Loucy (cell line): ENCODE measurements at regions not wholly inside any gene's neighbourhood (a gene's known extent, or its start where the extent isn't known, plus 50 kb on each side); places are given as distances from the start of the nearest gene placed in this dataset.

Source experiments
- H2AFZ ChIP-seq: fragments of 200-600 bp; sonication (generic); 2 replicates; pipeline ENCODE4 v1.6.0; 2016; ENCODE audit warnings: antibody characterized with exemption, mild to moderate bottlenecking, low read length, moderate library complexity
- H3F3A ChIP-seq: fragments of 200-600 bp; 2 replicates; pipeline ENCODE4 v1.6.0; 2016; ENCODE audit warnings: antibody characterized with exemption, low read depth, mild to moderate bottlenecking
- H3K27me3 ChIP-seq: fragments of 200-600 bp; sonication (generic); 2 replicates; pipeline ENCODE4 v1.6.1; 2014; ENCODE audit warnings: low read length, mild to moderate bottlenecking; ENCODE audit not compliant: insufficient read depth, poor library complexity, severe bottlenecking
- H3K36me3 ChIP-seq: fragments of 200-600 bp; sonication (generic); 2 replicates; pipeline ENCODE4 v1.6.1; 2016; ENCODE audit warnings: low read length; ENCODE audit not compliant: insufficient read depth
- H3K4me1 ChIP-seq: fragments of 200-600 bp; sonication (generic); 2 replicates; pipeline ENCODE4 v1.5.1; 2014; ENCODE audit warnings: low read length, mild to moderate bottlenecking; ENCODE audit not compliant: insufficient read depth, poor library complexity, severe bottlenecking
- H3K4me2 ChIP-seq: fragments of 200-600 bp; sonication (generic); 2 replicates; pipeline ENCODE4 v1.6.0; 2014; ENCODE audit warnings: antibody characterized with exemption, low read length, low read depth, mild to moderate bottlenecking; ENCODE audit not compliant: poor library complexity, severe bottlenecking
- H3K4me3 ChIP-seq: fragments of 200-600 bp; sonication (generic); 2 replicates; pipeline ENCODE4 v1.5.1; 2014; ENCODE audit warnings: low read length, mild to moderate bottlenecking, mixed read lengths; ENCODE audit not compliant: poor library complexity, severe bottlenecking
- H3K79me2 ChIP-seq: fragments of 200-600 bp; sonication (generic); 2 replicates; pipeline ENCODE4 v1.6.1; 2014; ENCODE audit warnings: low read length; ENCODE audit not compliant: insufficient read depth
- H3K9ac ChIP-seq: fragments of 200-600 bp; sonication (generic); 2 replicates; pipeline ENCODE4 v1.6.0; 2014; ENCODE audit warnings: mild to moderate bottlenecking, low read depth, low read length, moderate library complexity; ENCODE audit not compliant: poor library complexity, severe bottlenecking
- H3K9me2 ChIP-seq: fragments of 200-600 bp; sonication (generic); replicated peaks from 2 replicates; pipeline ENCODE4 v1.6.1; 2016; ENCODE audit warnings: low read depth, low read length, mixed read lengths
- H3K9me3 ChIP-seq: fragments of 200-600 bp; sonication (generic); 2 replicates; pipeline ENCODE4 v1.6.1; 2014; ENCODE audit warnings: mild to moderate bottlenecking, antibody characterized with exemption, low read length, low read depth; ENCODE audit not compliant: insufficient read depth
- H4K20me1 ChIP-seq: fragments of 200-600 bp; sonication (generic); 2 replicates; pipeline ENCODE4 v1.6.0; 2014; ENCODE audit warnings: antibody characterized with exemption, low read length, mild to moderate bottlenecking; ENCODE audit not compliant: insufficient read depth, poor library complexity, severe bottlenecking
- CTCF ChIP-seq: fragments of 200-600 bp; sonication (generic); conservative IDR thresholded peaks from 2 replicates; pipeline ENCODE4 v1.5.1; 2014; ENCODE audit warnings: mild to moderate bottlenecking, antibody characterized with exemption, low read length
- EZH2phosphoT487 ChIP-seq: fragments of 200-600 bp; IDR thresholded peaks from 2 replicates; pipeline ENCODE4 v1.6.1; 2018; ENCODE audit warnings: antibody characterized with exemption, mild to moderate bottlenecking, moderate library complexity, borderline replicate concordance

GRCh38 chr5:9724707-9725106, 94.6 kb upstream of the TAS2R1 start:
- no peak for TF ChIP-seq CTCF
- TF ChIP-seq EZH2phosphoT487: no peak
- Histone ChIP-seq H3K9me3 (no peaks in the 10 kb centered on the region; the same call in 1 of the 2 replicates), H3K27me3 (no peaks in the 10 kb centered on the region), H3K9me2 (no peaks in the 10 kb centered on the region), H3K4me1 (no peaks in the 10 kb centered on the region), H3K9ac (no peak overlapping the region), H3K79me2 (no peaks in the 10 kb centered on the region), H3F3A (no peaks in the 10 kb centered on the region), H3K4me3 (no peak overlapping the region), H2AFZ (no peak overlapping the region), H3K36me3 (no peaks in the 10 kb centered on the region), H3K4me2 (no peak overlapping the region), H4K20me1 (no peaks in the 10 kb centered on the region)

- no peak overlapping the region for H3K4me3 ChIP-seq
- H4K20me1 ChIP-seq: no peaks in the 10 kb centered on the region
- no peaks in the 10 kb centered on the region for H3K36me3 ChIP-seq
- no peaks in the 10 kb centered on the region for H3K9me2 ChIP-seq
- no peak overlapping the region for H3K9ac ChIP-seq
- no peaks in the 10 kb centered on the region; the same call in 1 of the 2 replicates for H3K9me3 ChIP-seq
- TF ChIP-seq EZH2phosphoT487 (no peak), CTCF (no peak)
- no peaks in the 10 kb centered on the region for H3K27me3 ChIP-seq
- H3K4me1 ChIP-seq: no peaks in the 10 kb centered on the region
- H3K4me2 ChIP-seq: no peak overlapping the region
- no peaks in the 10 kb centered on the region for H3F3A ChIP-seq
- no peak overlapping the region for H2AFZ ChIP-seq
- no peaks in the 10 kb centered on the region for H3K79me2 ChIP-seq
Observed at GRCh38 chr5:9722601-9723180, 92.5 kb upstream of the TAS2R1 start.

GRCh38 chr5:9721161-9721560, 91.0 kb upstream of the TAS2R1 start:
- no peak overlapping the region for H2AFZ ChIP-seq
- H3F3A ChIP-seq: no peaks in the 10 kb centered on the region
- H3K4me1 ChIP-seq: no peaks in the 10 kb centered on the region
- no peak overlapping the region for H3K4me3 ChIP-seq
- H3K9me3 ChIP-seq: no peaks in the 10 kb centered on the region; the same call in 1 of the 2 replicates
- H3K9me2 ChIP-seq: no peaks in the 10 kb centered on the region
- TF ChIP-seq CTCF (no peak), EZH2phosphoT487 (no peak)
- H3K27me3 ChIP-seq: no peaks in the 10 kb centered on the region
- H4K20me1 ChIP-seq: no peaks in the 10 kb centered on the region
- no peak overlapping the region for H3K9ac ChIP-seq
- H3K4me2 ChIP-seq: no peak overlapping the region
- no peaks in the 10 kb centered on the region for H3K79me2 ChIP-seq
- H3K36me3 ChIP-seq: no peaks in the 10 kb centered on the region
